Hepatocyte (in vitro differentiated cells): ENCODE measurements at regions not wholly inside any gene's neighbourhood (a gene's known extent, or its start where the extent isn't known, plus 50 kb on each side); places are given as distances from the start of the nearest gene placed in this dataset.

Experiments used
- EZH2 ChIP-seq: fragments of 200-600 bp; sonication (generic); IDR thresholded peaks from 2 replicates; pipeline ENCODE4 v1.6.1; 2016; ENCODE audit warnings: antibody characterized with exemption, mild to moderate bottlenecking, borderline replicate concordance
- TF ChIP-seq, protein P1 (sequence below): fragments of 200-600 bp; sonication (generic); IDR thresholded peaks from 2 replicates; pipeline ENCODE4 v1.5.1; 2016; ENCODE audit warnings: antibody characterized with exemption, mild to moderate bottlenecking; ENCODE audit not compliant: poor library complexity

DNA sequence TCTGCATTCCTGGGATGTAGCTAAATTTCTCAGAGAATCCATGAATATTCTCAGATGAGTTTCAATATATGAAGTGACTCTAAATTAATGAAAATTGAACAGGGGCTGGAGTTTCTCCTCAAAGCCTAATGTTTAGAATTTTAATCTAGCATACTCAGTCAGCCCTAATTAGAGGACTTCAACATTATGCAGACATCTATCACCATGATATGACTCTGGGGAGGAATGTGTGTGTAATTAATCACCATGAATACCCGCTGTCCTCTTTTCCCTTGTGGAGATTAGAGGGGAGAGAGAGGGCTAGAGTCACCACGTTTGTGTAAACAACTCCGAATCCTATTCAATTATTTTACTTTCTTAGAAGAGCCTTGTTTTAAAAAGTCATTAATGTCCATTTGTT lies 698.6 kb upstream of the MDGA2 start:
- TF ChIP-seq, protein P1, sequence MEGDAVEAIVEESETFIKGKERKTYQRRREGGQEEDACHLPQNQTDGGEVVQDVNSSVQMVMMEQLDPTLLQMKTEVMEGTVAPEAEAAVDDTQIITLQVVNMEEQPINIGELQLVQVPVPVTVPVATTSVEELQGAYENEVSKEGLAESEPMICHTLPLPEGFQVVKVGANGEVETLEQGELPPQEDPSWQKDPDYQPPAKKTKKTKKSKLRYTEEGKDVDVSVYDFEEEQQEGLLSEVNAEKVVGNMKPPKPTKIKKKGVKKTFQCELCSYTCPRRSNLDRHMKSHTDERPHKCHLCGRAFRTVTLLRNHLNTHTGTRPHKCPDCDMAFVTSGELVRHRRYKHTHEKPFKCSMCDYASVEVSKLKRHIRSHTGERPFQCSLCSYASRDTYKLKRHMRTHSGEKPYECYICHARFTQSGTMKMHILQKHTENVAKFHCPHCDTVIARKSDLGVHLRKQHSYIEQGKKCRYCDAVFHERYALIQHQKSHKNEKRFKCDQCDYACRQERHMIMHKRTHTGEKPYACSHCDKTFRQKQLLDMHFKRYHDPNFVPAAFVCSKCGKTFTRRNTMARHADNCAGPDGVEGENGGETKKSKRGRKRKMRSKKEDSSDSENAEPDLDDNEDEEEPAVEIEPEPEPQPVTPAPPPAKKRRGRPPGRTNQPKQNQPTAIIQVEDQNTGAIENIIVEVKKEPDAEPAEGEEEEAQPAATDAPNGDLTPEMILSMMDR, result no peak
- no peak for TF ChIP-seq EZH2
